Adrenal gland (tissue), 9 donors: ENCODE measurements at regions not wholly inside any gene's neighbourhood (a gene's known extent, or its start where the extent isn't known, plus 50 kb on each side); places are given as distances from the start of the nearest gene placed in this dataset.

ENCODE experiments used
- DNase-seq, 7 donors: peaks; one replicate each; pipeline ENCODE4 v3.0.0-alpha.2; 2019 to 2020
- H3K27ac ChIP-seq, 5 donors: fragments of 200-600 bp; sonication (generic) in 4 of 5; 1 replicate in 3 of 5; 2 replicates in 2 of 5; pipeline versions ENCODE4 v1.5.1 to v1.8.0; 2016 to 2020; ENCODE audit warnings: mild to moderate bottlenecking in 1 of 5
- H3K27me3 ChIP-seq: fragments of 200-600 bp; 2 replicates; pipeline ENCODE4 v1.8.0; 2021
- H3K36me3 ChIP-seq, 2 donors: fragments of 200-600 bp; replicated peaks in 1 of 2; 1 replicate in 1 of 2; 2 replicates in 1 of 2; pipeline versions ENCODE4 v1.5.1 to v1.8.0; 2018 to 2022
- H3K4me1 ChIP-seq, 2 donors: fragments of 200-600 bp; replicated peaks in 1 of 2; 1 replicate in 1 of 2; 2 replicates in 1 of 2; pipeline versions ENCODE4 v1.5.1 to v1.8.0; 2018 to 2021
- H3K4me3 ChIP-seq, 4 donors: fragments of 200-600 bp; sonication (generic) in 3 of 4; one replicate each; pipeline ENCODE4 v1.5.1; 2016 to 2018
- H3K9me3 ChIP-seq, 3 donors: fragments of 200-600 bp; sonication (generic) in 1 of 3; replicated peaks in 1 of 3; 1 replicate in 2 of 3; 2 replicates in 1 of 3; pipeline versions ENCODE4 v1.5.1 to v1.8.0; 2016 to 2021
- POLR2A ChIP-seq, 2 donors: fragments of 450-650 bp; IDR thresholded peaks; one replicate each; pipeline ENCODE4 v1.6.1; 2017; ENCODE audit warnings: antibody characterized with exemption in 2 of 2, mild to moderate bottlenecking in 2 of 2, moderate library complexity in 1 of 2
- WGBS, 4 donors: extraction: QIAGEN DNeasy Blood & Tissue Kit in 2 of 4; methylation state at CpG; one replicate each; pipeline versions ENCODE4 v1.1.5 to v1.1.7; 2013 to 2017; 5-methylcytosine and 5-hydroxymethylcytosine counted together
- intact Hi-C, 2 donors: fragments of 100-400 bp; cut with DNase I; formaldehyde crosslinking; loops; one replicate each; pipeline versions ENCODE4 v1.14.1 to v1.15.0; 2022 to 2023
- TF ChIP-seq, protein P1 (sequence below), 6 experiments: fragments of 450-650 bp in 4 of 6; fragments of 200-600 bp in 2 of 6; sonication (generic) in 1 of 6; IDR thresholded peaks; 1 replicate in 5 of 6; 2 replicates in 1 of 6; pipeline versions ENCODE4 v1.5.1 to v1.8.0; 2016 to 2021; ENCODE audit warnings: antibody characterized with exemption in 6 of 6, mild to moderate bottlenecking in 2 of 6, moderate library complexity in 1 of 6
- donor health status: healthy with polysubstance abuse.
- donor health status: Bipolar disorder and iron deficiency.
- donor health status: DM: yes; HTN: yes; CAD: no.
- donor health status: DM: no; HTN: no; CAD: no.
- donor health status: DM: no; HTN: no; CAD: no.

- WGBS, 4 donors, result 72 to 75% (median 72%) methylated on average over 13 to 14 of the region's 14 CpGs
- Histone ChIP-seq H3K4me1 (no peaks in the 10 kb centered on the region), H3K27ac (no peak overlapping the region), H3K9me3 (no peaks in the 10 kb centered on the region), H3K4me3 (no peak overlapping the region), H3K36me3 (no peaks in the 10 kb centered on the region), H3K27me3 (no peaks in the 10 kb centered on the region)
- no peak for DNase-seq
- intact Hi-C loops, result no loop called here
- TF ChIP-seq POLR2A (IDR thresholded peaks at IDR 0.05), result no peak
These were observed 78.6 kb upstream of the IFNG-AS1 start for GRCh38 chr12:67910360-67911274.

- H3K4me3 ChIP-seq, result no peak overlapping the region
- H3K9me3 ChIP-seq, result no peaks in the 10 kb centered on the region
- DNase-seq, result no peak
- H3K27me3 ChIP-seq, result no peaks in the 10 kb centered on the region
- H3K4me1 ChIP-seq, result no peaks in the 10 kb centered on the region
- H3K27ac ChIP-seq, result no peak overlapping the region
- 79 to 93% (median 88%) methylated on average over 5 of the region's 5 CpGs for WGBS, 4 donors
- intact Hi-C loops, result no loop called here
- H3K36me3 ChIP-seq, result no peaks in the 10 kb centered on the region
- no peak for TF ChIP-seq POLR2A (IDR thresholded peaks at IDR 0.05)
- TF ChIP-seq, protein P1, sequence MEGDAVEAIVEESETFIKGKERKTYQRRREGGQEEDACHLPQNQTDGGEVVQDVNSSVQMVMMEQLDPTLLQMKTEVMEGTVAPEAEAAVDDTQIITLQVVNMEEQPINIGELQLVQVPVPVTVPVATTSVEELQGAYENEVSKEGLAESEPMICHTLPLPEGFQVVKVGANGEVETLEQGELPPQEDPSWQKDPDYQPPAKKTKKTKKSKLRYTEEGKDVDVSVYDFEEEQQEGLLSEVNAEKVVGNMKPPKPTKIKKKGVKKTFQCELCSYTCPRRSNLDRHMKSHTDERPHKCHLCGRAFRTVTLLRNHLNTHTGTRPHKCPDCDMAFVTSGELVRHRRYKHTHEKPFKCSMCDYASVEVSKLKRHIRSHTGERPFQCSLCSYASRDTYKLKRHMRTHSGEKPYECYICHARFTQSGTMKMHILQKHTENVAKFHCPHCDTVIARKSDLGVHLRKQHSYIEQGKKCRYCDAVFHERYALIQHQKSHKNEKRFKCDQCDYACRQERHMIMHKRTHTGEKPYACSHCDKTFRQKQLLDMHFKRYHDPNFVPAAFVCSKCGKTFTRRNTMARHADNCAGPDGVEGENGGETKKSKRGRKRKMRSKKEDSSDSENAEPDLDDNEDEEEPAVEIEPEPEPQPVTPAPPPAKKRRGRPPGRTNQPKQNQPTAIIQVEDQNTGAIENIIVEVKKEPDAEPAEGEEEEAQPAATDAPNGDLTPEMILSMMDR (IDR thresholded peaks at IDR 0.05), result no peak
These were observed 78.0 kb upstream of the IFNG-AS1 start for GRCh38 chr12:67911275-67911600.

DNA sequence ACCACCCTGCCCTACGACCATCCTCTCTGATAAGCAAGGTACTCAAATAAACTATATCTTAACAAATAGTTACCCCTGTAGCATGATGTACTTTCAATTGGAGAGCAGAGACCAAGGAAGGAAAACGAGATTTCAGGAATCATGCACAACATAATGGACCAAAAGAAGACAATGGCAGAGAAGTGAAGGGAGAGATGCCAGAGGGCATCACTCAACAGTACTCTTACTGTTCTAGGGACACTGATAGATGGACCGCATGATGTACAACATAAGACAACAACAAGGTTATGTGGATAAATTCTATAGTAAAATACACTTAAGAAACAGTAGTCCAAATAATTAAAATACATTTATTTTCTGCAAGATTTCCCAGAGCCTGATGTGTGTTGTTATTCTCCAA lies 77.5 kb upstream of the IFNG-AS1 start:
- Histone ChIP-seq H3K4me3 (no peak overlapping the region), H3K9me3 (no peaks in the 10 kb centered on the region), H3K27ac (no peak overlapping the region), H3K36me3 (no peaks in the 10 kb centered on the region), H3K4me1 (no peaks in the 10 kb centered on the region), H3K27me3 (no peaks in the 10 kb centered on the region)
- intact Hi-C loops, result no loop called here
- 76 to 86% (median 81%) methylated on average over 3 of the region's 3 CpGs for WGBS, 4 donors
- DNase-seq, result no peak
- TF ChIP-seq POLR2A (IDR thresholded peaks at IDR 0.05), result no peak
- TF ChIP-seq, protein P1 (IDR thresholded peaks at IDR 0.05), result no peak

DNA sequence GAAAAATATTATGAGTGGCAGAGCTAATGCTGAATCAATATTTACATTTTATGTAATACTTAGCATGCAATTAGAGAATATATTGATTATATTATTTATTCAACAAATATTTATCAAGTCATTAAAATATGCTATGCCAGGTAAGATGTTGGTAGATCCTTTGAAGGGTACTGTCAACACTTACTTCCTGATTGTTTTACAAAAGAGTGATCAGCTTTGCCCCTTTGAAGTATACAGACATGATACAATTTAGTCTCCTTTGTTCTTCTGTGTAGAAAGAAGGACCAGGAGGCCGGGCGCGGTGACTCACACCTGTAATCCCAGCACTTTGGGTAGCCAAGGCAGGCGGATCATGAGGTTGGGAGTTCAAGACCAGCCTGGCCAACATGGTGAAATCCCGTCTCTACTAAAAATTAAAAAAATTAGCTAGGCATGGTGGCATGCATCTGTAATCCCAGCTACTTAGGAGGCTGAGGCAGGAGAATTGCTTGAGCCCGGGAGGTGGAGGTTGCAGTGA lies 73.9 kb upstream of the IFNG-AS1 start:
- H3K36me3 ChIP-seq, result no peaks in the 10 kb centered on the region
- no peak overlapping the region for H3K27ac ChIP-seq
- no peak overlapping the region for H3K4me3 ChIP-seq
- DNase-seq, result no peak
- no peaks in the 10 kb centered on the region for H3K9me3 ChIP-seq
- no peaks in the 10 kb centered on the region for H3K27me3 ChIP-seq
- no peak for TF ChIP-seq POLR2A (IDR thresholded peaks at IDR 0.05)
- TF ChIP-seq, protein P1 (IDR thresholded peaks at IDR 0.05), result no peak
- WGBS, 4 donors, result 83 to 92% (median 91%) methylated on average over 6 of the region's 6 CpGs
- no peaks in the 10 kb centered on the region for H3K4me1 ChIP-seq
- intact Hi-C loops, result no loop called here
